ENCODE measurements at regions not wholly inside any gene's neighbourhood (a gene's known extent, or its start where the extent isn't known, plus 50 kb on each side); places are given as distances from the start of the nearest gene placed in this dataset.

DNA sequence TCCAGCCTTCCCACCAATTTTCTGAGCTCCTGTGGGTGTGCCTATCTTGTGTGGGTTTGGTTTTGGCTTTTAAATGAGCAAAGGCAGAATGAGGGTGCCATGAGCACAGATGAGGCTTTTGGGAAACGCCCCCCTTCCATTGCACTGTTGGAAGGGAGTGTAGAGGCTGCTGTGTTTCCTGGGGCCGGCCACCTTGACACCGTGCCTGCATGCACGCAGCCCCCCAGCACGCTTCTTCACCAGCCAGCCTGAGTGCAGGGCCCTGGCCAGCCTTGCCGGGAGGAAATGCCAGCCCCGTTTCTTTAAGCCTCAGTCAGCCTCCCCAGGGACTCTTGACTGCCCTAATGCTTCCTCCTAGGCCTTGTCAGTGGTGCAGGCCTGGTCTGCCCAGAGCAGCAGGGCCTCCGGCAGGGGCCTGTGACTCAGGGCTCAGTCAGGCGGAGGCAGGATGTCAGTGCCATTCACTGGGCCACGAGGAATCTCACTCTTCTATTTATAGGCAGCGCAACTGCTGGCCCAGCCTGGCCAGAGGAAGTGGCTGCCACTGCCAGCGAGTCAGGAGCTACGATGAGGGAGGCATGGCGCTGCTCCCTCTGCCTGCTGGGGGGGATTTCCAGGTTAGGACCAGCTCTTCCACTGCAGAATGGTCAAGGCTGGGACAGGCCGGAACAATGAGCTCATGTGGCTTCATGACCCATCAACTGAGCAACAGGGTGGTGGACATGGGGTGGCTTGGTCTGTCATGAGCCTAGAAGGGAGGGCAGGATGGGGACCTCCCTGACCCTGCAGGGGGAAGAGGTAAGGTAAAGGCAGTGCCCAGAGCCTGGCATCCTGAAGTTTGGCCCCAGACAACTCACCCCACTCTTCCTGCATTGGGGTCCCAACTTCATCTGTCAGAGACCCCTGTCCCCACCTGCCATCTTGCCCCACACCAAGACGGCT lies 205.2 kb downstream of the RAB11FIP4 start:
- TF ChIP-seq EZH2phosphoT487 (IDR thresholded peaks at IDR 0.05; ENCODE audit: insufficient read depth, low read depth) = no peak
- no peak for TF ChIP-seq EZH2 (IDR thresholded peaks at IDR 0.05; ENCODE audit: insufficient read depth, poor library complexity, severe bottlenecking)
